Pancreas (tissue), 10 donors: ENCODE measurements at regions not wholly inside any gene's neighbourhood (a gene's known extent, or its start where the extent isn't known, plus 50 kb on each side); places are given as distances from the start of the nearest gene placed in this dataset.

ENCODE experiments used
- ATAC-seq, 4 donors: fragments of 200-7000 bp; cut with Tn5 transposase; one replicate each; pipeline versions ENCODE4 v1.8.0 to v1.9.1; 2020; ENCODE audit warnings: mild to moderate bottlenecking in 4 of 4, moderate library complexity in 4 of 4
- DNase-seq, 6 donors: peaks; one replicate each; pipeline ENCODE4 v3.0.0-alpha.2; 2020
- FAIRE-seq: peaks from 2 replicates; lab custom pipeline; 2012; peaks lifted over from hg19 to GRCh38; lab: Jason Lieb, UNC
- H3K27ac ChIP-seq, 4 donors: fragments of 200-600 bp; sonication (generic); 1 replicate in 3 of 4; 2 replicates in 1 of 4; pipeline versions ENCODE4 v1.5.0 to v1.8.0; 2020
- H3K27me3 ChIP-seq, 4 donors: fragments of 200-600 bp; one replicate each; pipeline ENCODE4 v1.8.0; 2021
- H3K36me3 ChIP-seq, 3 donors: fragments of 200-600 bp; sonication (generic) in 1 of 3; one replicate each; pipeline versions ENCODE4 v1.5.0 to v1.8.0; 2020 to 2021
- H3K4me1 ChIP-seq, 3 donors: fragments of 200-600 bp; one replicate each; pipeline ENCODE4 v1.8.0; 2021
- H3K4me3 ChIP-seq, 4 donors: fragments of 200-600 bp; sonication (generic) in 2 of 4; one replicate each; pipeline versions ENCODE4 v1.5.0 to v1.8.0; 2020 to 2021
- H3K9me3 ChIP-seq, 4 donors: fragments of 200-600 bp; one replicate each; pipeline ENCODE4 v1.8.0; 2021
- WGBS, 2 donors: extraction: QIAGEN DNeasy Blood & Tissue Kit; methylation state at CpG; one replicate each; pipeline ENCODE4 v1.1.7; 2013; 5-methylcytosine and 5-hydroxymethylcytosine counted together
- intact Hi-C, 3 donors: fragments of 100-400 bp; cut with DNase I; formaldehyde crosslinking; loops; one replicate each; pipeline versions ENCODE4 v1.11.1 to v1.14.2; 2022
- TF ChIP-seq, protein P1 (sequence below), 4 donors: fragments of 200-600 bp; sonication (generic) in 3 of 4; IDR thresholded peaks; one replicate each; pipeline versions ENCODE4 v1.5.0 to v1.8.0; 2021; ENCODE audit warnings: antibody characterized with exemption in 4 of 4
- donor health status: healthy with polysubstance abuse.
- donor health status: DM: no; HTN: no; CAD: no; lungs with moderate emphysema.
- donor health status: DM: no; HTN: no; CAD: no.
- donor health status: control.
- donor health status: control.
- donor health status: Bipolar disorder and iron deficiency.
- donor health status: DM: yes; HTN: yes; CAD: no.
- donor health status: DM: no; HTN: no; CAD: no.
- donor health status: DM: no; HTN: no; CAD: no.
- donor health status: DM: yes; HTN: yes; CAD: no.

DNA sequence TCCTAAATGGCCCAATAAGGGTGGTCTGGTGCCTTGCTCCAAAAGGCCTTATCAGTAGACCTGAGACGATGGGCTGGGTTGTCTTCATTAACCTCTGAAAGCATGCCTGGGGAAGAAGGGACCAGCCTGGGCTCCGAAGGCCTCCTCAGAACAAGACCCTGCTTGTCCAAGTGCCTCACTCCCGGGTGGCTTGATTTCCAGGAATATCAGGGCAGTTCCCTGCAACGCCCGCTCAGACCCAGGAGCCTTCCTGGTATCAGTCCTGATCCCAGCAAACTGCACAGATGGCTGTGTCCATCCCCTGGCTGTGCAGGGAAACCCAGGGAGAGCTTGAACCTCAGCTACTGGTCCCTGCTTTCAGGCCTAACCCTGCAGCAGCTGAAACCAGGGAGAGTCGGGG, 49.9 kb upstream of the CUX1 start:
- Histone ChIP-seq H3K27me3 (no peaks in the 10 kb centered on the region), H3K27ac (no peak overlapping the region), H3K36me3 (no peaks in the 10 kb centered on the region), H3K4me3 (no peak overlapping the region), H3K9me3 (no peaks in the 10 kb centered on the region), H3K4me1 (no peaks in the 10 kb centered on the region)
- TF ChIP-seq, protein P1, sequence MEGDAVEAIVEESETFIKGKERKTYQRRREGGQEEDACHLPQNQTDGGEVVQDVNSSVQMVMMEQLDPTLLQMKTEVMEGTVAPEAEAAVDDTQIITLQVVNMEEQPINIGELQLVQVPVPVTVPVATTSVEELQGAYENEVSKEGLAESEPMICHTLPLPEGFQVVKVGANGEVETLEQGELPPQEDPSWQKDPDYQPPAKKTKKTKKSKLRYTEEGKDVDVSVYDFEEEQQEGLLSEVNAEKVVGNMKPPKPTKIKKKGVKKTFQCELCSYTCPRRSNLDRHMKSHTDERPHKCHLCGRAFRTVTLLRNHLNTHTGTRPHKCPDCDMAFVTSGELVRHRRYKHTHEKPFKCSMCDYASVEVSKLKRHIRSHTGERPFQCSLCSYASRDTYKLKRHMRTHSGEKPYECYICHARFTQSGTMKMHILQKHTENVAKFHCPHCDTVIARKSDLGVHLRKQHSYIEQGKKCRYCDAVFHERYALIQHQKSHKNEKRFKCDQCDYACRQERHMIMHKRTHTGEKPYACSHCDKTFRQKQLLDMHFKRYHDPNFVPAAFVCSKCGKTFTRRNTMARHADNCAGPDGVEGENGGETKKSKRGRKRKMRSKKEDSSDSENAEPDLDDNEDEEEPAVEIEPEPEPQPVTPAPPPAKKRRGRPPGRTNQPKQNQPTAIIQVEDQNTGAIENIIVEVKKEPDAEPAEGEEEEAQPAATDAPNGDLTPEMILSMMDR (IDR thresholded peaks at IDR 0.05) = no peak
- FAIRE-seq (no peak), DNase-seq (peak in 1 of 6 donors; percentile 20), ATAC-seq (no peak)
- intact Hi-C loops = no loop called here
- 82 to 86% methylated on average over 6 of the region's 6 CpGs for WGBS, 2 donors
